ENCODE measurements at regions not wholly inside any gene's neighbourhood (a gene's known extent, or its start where the extent isn't known, plus 50 kb on each side); places are given as distances from the start of the nearest gene placed in this dataset.

DNA sequence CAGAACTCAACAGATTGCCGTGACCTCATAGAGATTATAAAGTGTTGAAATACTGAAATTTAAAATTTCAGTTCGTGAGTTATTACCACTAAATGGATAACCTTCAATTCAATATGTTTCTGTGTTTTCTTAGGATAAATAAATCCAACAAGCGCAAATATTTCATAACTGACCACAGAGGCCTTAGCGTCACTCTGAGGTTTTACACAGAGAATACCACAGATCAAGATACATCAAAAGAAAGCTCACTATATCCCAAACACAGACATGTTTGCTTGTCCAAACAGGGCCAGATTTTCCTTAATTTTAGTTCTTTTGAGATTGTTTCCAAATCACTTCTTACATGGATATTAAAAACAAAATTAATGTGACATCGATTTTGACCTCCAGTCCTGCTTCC, 235.8 kb downstream of the EFNB2 start:
- no peaks in the 10 kb centered on the region for H3K27me3 ChIP-seq (ENCODE audit: control insufficient read depth, low read length)
- no peaks in the 10 kb centered on the region for H3K9me2 ChIP-seq (replicated peaks; ENCODE audit: control insufficient read depth, low read length)
- H3K4me1 ChIP-seq (ENCODE audit: control insufficient read depth, low read length) = no peaks in the 10 kb centered on the region
- H3K4me2 ChIP-seq (ENCODE audit: low read length) = no peak overlapping the region
- H4K20me1 ChIP-seq (ENCODE audit: control insufficient read depth, insufficient read depth, low read depth, low read length) = no peaks in the 10 kb centered on the region
- TF ChIP-seq, protein P1, sequence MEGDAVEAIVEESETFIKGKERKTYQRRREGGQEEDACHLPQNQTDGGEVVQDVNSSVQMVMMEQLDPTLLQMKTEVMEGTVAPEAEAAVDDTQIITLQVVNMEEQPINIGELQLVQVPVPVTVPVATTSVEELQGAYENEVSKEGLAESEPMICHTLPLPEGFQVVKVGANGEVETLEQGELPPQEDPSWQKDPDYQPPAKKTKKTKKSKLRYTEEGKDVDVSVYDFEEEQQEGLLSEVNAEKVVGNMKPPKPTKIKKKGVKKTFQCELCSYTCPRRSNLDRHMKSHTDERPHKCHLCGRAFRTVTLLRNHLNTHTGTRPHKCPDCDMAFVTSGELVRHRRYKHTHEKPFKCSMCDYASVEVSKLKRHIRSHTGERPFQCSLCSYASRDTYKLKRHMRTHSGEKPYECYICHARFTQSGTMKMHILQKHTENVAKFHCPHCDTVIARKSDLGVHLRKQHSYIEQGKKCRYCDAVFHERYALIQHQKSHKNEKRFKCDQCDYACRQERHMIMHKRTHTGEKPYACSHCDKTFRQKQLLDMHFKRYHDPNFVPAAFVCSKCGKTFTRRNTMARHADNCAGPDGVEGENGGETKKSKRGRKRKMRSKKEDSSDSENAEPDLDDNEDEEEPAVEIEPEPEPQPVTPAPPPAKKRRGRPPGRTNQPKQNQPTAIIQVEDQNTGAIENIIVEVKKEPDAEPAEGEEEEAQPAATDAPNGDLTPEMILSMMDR (IDR thresholded peaks at IDR 0.05; ENCODE audit: low read depth, low read length, poor library complexity, severe bottlenecking) = no peak
- TF ChIP-seq EZH2phosphoT487 (IDR thresholded peaks at IDR 0.05; ENCODE audit: borderline replicate concordance, low read length) = no peak
- no peak overlapping the region for H3K4me3 ChIP-seq (ENCODE audit: low read length)
- no peaks in the 10 kb centered on the region for H3F3A ChIP-seq (ENCODE audit: control insufficient read depth, insufficient read depth)
- H3K9me3 ChIP-seq (ENCODE audit: control insufficient read depth, insufficient read depth, low read length) = no peaks in the 10 kb centered on the region
- no peaks in the 10 kb centered on the region for H3K36me3 ChIP-seq (ENCODE audit: control insufficient read depth, low read length)
- H3K79me2 ChIP-seq (ENCODE audit: control insufficient read depth, low read length) = no peaks in the 10 kb centered on the region
- H3K27ac ChIP-seq (ENCODE audit: low read depth, low read length) = no peak overlapping the region

DNA sequence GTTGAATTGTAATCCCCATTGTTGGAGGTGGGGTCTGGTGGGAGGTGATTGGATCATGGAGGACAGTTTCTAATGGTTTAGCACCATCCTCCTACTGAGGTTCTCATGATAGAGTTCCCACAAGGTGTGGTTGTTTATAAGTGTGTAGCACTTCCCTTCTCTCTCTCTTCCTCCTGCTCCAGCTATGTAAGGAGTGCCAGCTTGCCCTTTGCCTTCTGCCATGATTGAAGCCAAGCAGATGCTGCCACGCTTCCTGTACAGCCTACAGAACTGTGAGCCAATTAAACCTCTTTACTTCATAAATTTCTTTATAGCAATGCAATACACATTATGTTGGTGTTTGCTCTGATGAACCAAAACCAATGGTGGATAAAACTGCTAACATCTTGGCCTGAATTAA, 238.2 kb downstream of the EFNB2 start:
- TF ChIP-seq, protein P1 (IDR thresholded peaks at IDR 0.05; ENCODE audit: low read depth, low read length, poor library complexity, severe bottlenecking) = no peak
- TF ChIP-seq EZH2phosphoT487 (IDR thresholded peaks at IDR 0.05; ENCODE audit: borderline replicate concordance, low read length) = no peak
- Histone ChIP-seq H3F3A (ENCODE audit: control insufficient read depth, insufficient read depth) (no peaks in the 10 kb centered on the region), H3K4me2 (ENCODE audit: low read length) (no peak overlapping the region), H3K79me2 (ENCODE audit: control insufficient read depth, low read length) (no peaks in the 10 kb centered on the region), H3K36me3 (ENCODE audit: control insufficient read depth, low read length) (no peaks in the 10 kb centered on the region), H3K9me3 (ENCODE audit: control insufficient read depth, insufficient read depth, low read length) (no peaks in the 10 kb centered on the region), H3K4me3 (ENCODE audit: low read length) (no peak overlapping the region), H3K9me2 (replicated peaks; ENCODE audit: control insufficient read depth, low read length) (no peaks in the 10 kb centered on the region), H3K27me3 (ENCODE audit: control insufficient read depth, low read length) (no peaks in the 10 kb centered on the region), H4K20me1 (ENCODE audit: control insufficient read depth, insufficient read depth, low read depth, low read length) (no peaks in the 10 kb centered on the region), H3K4me1 (ENCODE audit: control insufficient read depth, low read length) (no peaks in the 10 kb centered on the region), H3K27ac (ENCODE audit: low read depth, low read length) (no peak overlapping the region)

DNA sequence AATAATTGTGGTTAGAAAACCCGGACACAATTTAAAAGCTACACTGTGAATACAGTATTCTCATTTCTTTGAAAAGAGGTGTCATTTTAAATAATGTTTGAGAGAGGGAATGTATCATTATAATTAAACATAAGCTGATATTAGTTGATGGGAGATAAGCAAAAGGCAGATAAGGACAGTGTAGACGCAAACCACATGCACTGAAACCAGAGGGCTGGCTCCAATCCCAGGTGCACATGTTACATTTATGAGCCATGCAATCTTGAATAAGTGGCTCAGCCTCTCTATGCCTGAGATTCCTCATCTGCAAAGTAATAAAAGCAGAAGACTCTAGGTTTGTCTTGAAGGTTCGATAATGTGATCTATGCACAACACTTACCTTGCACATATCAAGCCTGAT, 238.7 kb downstream of the EFNB2 start:
- H3K79me2 ChIP-seq (ENCODE audit: control insufficient read depth, low read length) = no peaks in the 10 kb centered on the region
- no peaks in the 10 kb centered on the region for H3K4me1 ChIP-seq (ENCODE audit: control insufficient read depth, low read length)
- no peaks in the 10 kb centered on the region for H3F3A ChIP-seq (ENCODE audit: control insufficient read depth, insufficient read depth)
- H3K4me2 ChIP-seq (ENCODE audit: low read length) = no peak overlapping the region
- H3K36me3 ChIP-seq (ENCODE audit: control insufficient read depth, low read length) = no peaks in the 10 kb centered on the region
- no peaks in the 10 kb centered on the region for H4K20me1 ChIP-seq (ENCODE audit: control insufficient read depth, insufficient read depth, low read depth, low read length)
- no peak overlapping the region for H3K4me3 ChIP-seq (ENCODE audit: low read length)
- TF ChIP-seq, protein P1 (IDR thresholded peaks at IDR 0.05; ENCODE audit: low read depth, low read length, poor library complexity, severe bottlenecking) = no peak
- TF ChIP-seq EZH2phosphoT487 (IDR thresholded peaks at IDR 0.05; ENCODE audit: borderline replicate concordance, low read length) = no peak
- no peaks in the 10 kb centered on the region for H3K9me2 ChIP-seq (replicated peaks; ENCODE audit: control insufficient read depth, low read length)
- H3K27me3 ChIP-seq (ENCODE audit: control insufficient read depth, low read length) = no peaks in the 10 kb centered on the region
- H3K27ac ChIP-seq (ENCODE audit: low read depth, low read length) = no peak overlapping the region
- H3K9me3 ChIP-seq (ENCODE audit: control insufficient read depth, insufficient read depth, low read length) = no peaks in the 10 kb centered on the region

DNA sequence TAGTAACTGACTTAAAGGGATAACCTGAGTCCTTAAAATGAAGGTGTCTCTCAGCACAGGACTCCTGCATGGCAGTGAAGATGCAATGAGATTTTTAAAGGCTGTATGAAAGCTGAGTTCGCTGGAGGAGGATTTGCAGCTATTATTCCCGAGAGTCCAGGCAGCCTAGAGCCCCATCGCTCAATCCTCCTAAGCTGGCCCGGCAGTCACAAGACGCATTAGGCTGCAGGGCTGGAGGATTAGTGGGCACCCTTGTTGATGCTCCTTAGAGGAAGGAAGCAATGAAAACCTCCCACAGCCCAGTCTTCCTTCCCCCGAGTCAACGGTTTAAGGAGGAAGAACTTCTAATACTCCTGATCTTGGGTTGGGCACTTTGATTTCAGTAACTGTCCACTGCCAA, 239.5 kb downstream of the EFNB2 start:
- Histone ChIP-seq H4K20me1 (ENCODE audit: control insufficient read depth, insufficient read depth, low read depth, low read length) (no peaks in the 10 kb centered on the region), H3K27ac (ENCODE audit: low read depth, low read length) (no peak overlapping the region), H3K9me2 (replicated peaks; ENCODE audit: control insufficient read depth, low read length) (no peaks in the 10 kb centered on the region), H3K4me2 (ENCODE audit: low read length) (no peak overlapping the region), H3K4me1 (ENCODE audit: control insufficient read depth, low read length) (no peaks in the 10 kb centered on the region), H3K4me3 (ENCODE audit: low read length) (no peak overlapping the region), H3K9me3 (ENCODE audit: control insufficient read depth, insufficient read depth, low read length) (no peaks in the 10 kb centered on the region), H3K79me2 (ENCODE audit: control insufficient read depth, low read length) (no peaks in the 10 kb centered on the region), H3K36me3 (ENCODE audit: control insufficient read depth, low read length) (no peaks in the 10 kb centered on the region), H3K27me3 (ENCODE audit: control insufficient read depth, low read length) (no peaks in the 10 kb centered on the region), H3F3A (ENCODE audit: control insufficient read depth, insufficient read depth) (no peaks in the 10 kb centered on the region)
- no peak for TF ChIP-seq EZH2phosphoT487 (IDR thresholded peaks at IDR 0.05; ENCODE audit: borderline replicate concordance, low read length)
- TF ChIP-seq, protein P1 (IDR thresholded peaks at IDR 0.05; ENCODE audit: low read depth, low read length, poor library complexity, severe bottlenecking) = no peak
